DND-41 (cell line): ENCODE measurements at regions not wholly inside any gene's neighbourhood (a gene's known extent, or its start where the extent isn't known, plus 50 kb on each side); places are given as distances from the start of the nearest gene placed in this dataset.
"Not testable (repeated sequence)": the region's sequence is repeated elsewhere in the genome, so short reads cannot be mapped to it uniquely, and the experiment has no call there.

ENCODE experiments used
- ATAC-seq: fragments of 200-7000 bp; cut with Tn5 transposase; 3 replicates; pipeline ENCODE4 v1.9.1; 2021; ENCODE audit warnings: low read depth; ENCODE audit not compliant: insufficient read depth
- DNase-seq: peaks from one replicate; pipeline ENCODE4 v3.0.0-alpha.2; 2020
- H2AFZ ChIP-seq: 2 replicates; pipeline ENCODE4 v1.6.0; 2012; ENCODE audit warnings: low read depth, low read length
- H3K27ac ChIP-seq: 2 replicates; pipeline ENCODE4 v1.5.1; 2012; ENCODE audit warnings: low read length, inconsistent platforms
- H3K27me3 ChIP-seq: fragments of 200-600 bp; sonication (generic); 2 replicates; pipeline ENCODE4 v1.6.0; 2012; ENCODE audit warnings: low read length, mild to moderate bottlenecking, inconsistent platforms; ENCODE audit not compliant: insufficient read depth, poor library complexity
- H3K36me3 ChIP-seq: 2 replicates; pipeline ENCODE4 v1.5.1; 2012; ENCODE audit warnings: low read length, inconsistent platforms; ENCODE audit not compliant: insufficient read depth
- H3K4me1 ChIP-seq: 2 replicates; pipeline ENCODE4 v1.5.1; 2012; ENCODE audit warnings: mild to moderate bottlenecking, low read length; ENCODE audit not compliant: insufficient read depth
- H3K4me2 ChIP-seq: 2 replicates; pipeline ENCODE4 v1.6.0; 2012; ENCODE audit warnings: mild to moderate bottlenecking, moderate library complexity, low read length, inconsistent platforms; ENCODE audit not compliant: insufficient read depth
- H3K4me3 ChIP-seq, 2 experiments: fragments of 200-600 bp in 1 of 2; shearing (Covaris generic) in 1 of 2; 2 replicates each; pipeline ENCODE4 v1.5.1; 2012 to 2016; ENCODE audit warnings: inconsistent platforms in 2 of 2, low read length in 2 of 2, mild to moderate bottlenecking in 2 of 2, low read depth in 1 of 2, moderate library complexity in 1 of 2
- H3K79me2 ChIP-seq: 2 replicates; pipeline ENCODE4 v1.6.0; 2012; ENCODE audit warnings: low read length, inconsistent platforms; ENCODE audit not compliant: insufficient read depth
- H3K9ac ChIP-seq: 2 replicates; pipeline ENCODE4 v1.6.0; 2012; ENCODE audit warnings: low read depth, mild to moderate bottlenecking, inconsistent platforms, low read length, moderate library complexity
- H3K9me3 ChIP-seq: 2 replicates; pipeline ENCODE4 v1.5.1; 2012; ENCODE audit warnings: low read length, moderate library complexity, mild to moderate bottlenecking, inconsistent platforms; ENCODE audit not compliant: insufficient read depth, severe bottlenecking
- H4K20me1 ChIP-seq: 2 replicates; pipeline ENCODE4 v1.6.0; 2012; ENCODE audit warnings: low read length; ENCODE audit not compliant: insufficient read depth
- CTCF ChIP-seq: IDR thresholded peaks from 2 replicates; pipeline ENCODE4 v1.5.1; 2012; ENCODE audit warnings: borderline replicate concordance, low read length, moderate library complexity, mild to moderate bottlenecking; ENCODE audit not compliant: poor library complexity, severe bottlenecking; ENCODE audit errors: extremely low read depth
- EZH2 ChIP-seq: IDR thresholded peaks from 3 replicates; pipeline ENCODE4 v1.6.1; 2012; ENCODE audit warnings: borderline replicate concordance, low read depth, mild to moderate bottlenecking, moderate library complexity, low read length, inconsistent platforms; ENCODE audit not compliant: severe bottlenecking

GRCh38 chr1:55301912-55302311 lies 86.7 kb upstream of the USP24 start:
- Histone ChIP-seq H3K36me3 (no peaks in the 10 kb centered on the region), H3K9ac (no peak overlapping the region), H3K4me3 (no peak overlapping the region), H3K27ac (no peak overlapping the region), H3K4me1 (no peaks in the 10 kb centered on the region), H3K79me2 (no peaks in the 10 kb centered on the region), H2AFZ (no peak overlapping the region), H3K9me3 (no peaks in the 10 kb centered on the region), H3K4me2 (no peak overlapping the region), H3K27me3 (peaks cover 5% of the 10 kb centered on the region), H4K20me1 (no peaks in the 10 kb centered on the region)
- no peak for DNase-seq
- TF ChIP-seq CTCF, result no peak
- TF ChIP-seq EZH2, result no peak
- no peak for ATAC-seq

DNA sequence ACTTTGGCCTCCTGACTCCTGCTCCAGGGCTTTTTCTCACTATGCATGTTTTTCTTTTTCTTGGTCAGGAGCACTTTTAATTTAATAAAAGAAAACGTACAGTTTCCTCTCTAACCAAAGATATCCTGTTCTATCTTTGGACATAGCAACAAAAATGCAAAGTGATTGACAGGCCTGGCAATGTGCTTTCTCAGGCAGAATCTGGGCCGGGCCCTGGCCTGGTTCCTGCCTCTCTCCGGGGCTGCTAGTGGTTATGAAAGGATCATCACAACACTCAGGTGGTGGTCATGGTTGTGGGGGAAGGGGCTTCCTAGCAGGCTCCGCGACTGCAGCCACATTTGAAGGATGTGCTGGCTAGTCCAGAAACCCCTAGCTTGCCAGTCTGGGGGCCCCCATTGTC lies 85.8 kb upstream of the USP24 start:
- no peaks in the 10 kb centered on the region for H3K9me3 ChIP-seq
- peaks cover 5% of the 10 kb centered on the region for H3K27me3 ChIP-seq
- DNase-seq, result no peak
- H3K9ac ChIP-seq, result no peak overlapping the region
- H3K4me2 ChIP-seq, result no peak overlapping the region
- no peak overlapping the region for H3K27ac ChIP-seq
- ATAC-seq, result no peak
- no peaks in the 10 kb centered on the region for H4K20me1 ChIP-seq
- H3K36me3 ChIP-seq, result no peaks in the 10 kb centered on the region
- no peaks in the 10 kb centered on the region for H3K4me1 ChIP-seq
- H3K79me2 ChIP-seq, result no peaks in the 10 kb centered on the region
- H2AFZ ChIP-seq, result no peak overlapping the region
- no peak for TF ChIP-seq CTCF
- no peak for TF ChIP-seq EZH2
- H3K4me3 ChIP-seq, result no peak overlapping the region

DNA sequence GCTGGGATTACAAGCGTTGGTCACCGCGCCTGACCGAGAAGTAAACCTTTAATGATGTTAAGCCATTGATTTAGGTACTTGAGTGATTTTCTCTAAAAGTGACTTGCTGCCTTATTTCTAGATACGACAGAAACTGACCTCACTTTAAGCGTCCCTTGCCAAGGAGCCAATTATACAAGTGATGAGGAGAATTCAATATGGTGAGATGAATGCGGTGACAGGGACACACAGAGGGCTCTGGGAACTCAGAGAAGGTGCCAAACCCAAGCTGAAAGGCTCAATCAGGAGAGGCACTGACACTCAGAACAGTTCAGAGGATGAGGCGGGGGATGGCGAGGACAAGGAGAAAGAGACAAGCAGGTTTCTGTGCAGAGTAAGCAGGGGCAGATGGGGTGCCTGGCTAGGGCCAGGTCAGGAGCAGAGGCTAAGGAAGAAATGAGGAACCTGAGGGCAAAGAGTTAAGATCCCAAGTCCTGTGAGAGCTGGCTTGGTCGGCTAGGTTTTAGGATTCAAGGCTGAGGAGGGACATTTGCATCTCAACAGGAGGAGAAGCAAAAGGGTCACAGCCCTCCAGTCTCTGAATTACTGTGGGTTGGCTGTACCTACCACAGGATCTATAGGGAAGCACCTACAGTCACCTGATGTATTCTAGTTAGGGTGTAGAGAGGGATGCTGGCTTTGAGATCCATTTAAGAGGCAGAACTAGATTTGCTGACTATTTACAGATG lies 83.2 kb upstream of the USP24 start:
- TF ChIP-seq EZH2 (no peak), CTCF (no peak)
- Histone ChIP-seq H3K9ac (no peak overlapping the region), H3K9me3 (no peaks in the 10 kb centered on the region), H3K27ac (no peak overlapping the region), H2AFZ (no peak overlapping the region), H3K4me2 (no peak overlapping the region), H3K27me3 (no peaks in the 10 kb centered on the region), H4K20me1 (no peaks in the 10 kb centered on the region), H3K36me3 (no peaks in the 10 kb centered on the region), H3K79me2 (no peaks in the 10 kb centered on the region), H3K4me3 (no peak overlapping the region), H3K4me1 (no peaks in the 10 kb centered on the region)
- ATAC-seq (no peak), DNase-seq (no peak)

DNA sequence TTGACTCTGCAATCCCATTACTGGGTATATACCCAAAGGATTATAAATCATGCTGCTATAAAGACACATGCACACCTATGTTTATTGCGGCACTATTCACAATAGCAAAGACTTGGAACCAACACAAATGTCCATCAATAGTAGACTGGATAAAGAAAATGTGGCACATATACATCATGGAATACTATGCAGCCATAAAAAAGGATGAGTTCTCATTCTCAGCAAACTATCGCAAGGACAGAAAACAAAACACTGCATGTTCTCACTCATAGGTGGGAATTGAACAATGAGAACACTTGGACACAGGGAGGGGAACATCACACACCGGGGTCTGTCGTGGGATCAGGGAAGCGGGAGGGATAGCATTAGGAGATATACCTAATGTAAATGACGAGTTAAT lies 81.1 kb upstream of the USP24 start:
- not testable (repeated sequence) for H3K27me3 ChIP-seq, H3K27ac ChIP-seq, H3K4me2 ChIP-seq, H2AFZ ChIP-seq, H3K4me3 ChIP-seq, H3K79me2 ChIP-seq, ATAC-seq, H3K9me3 ChIP-seq, H4K20me1 ChIP-seq, H3K36me3 ChIP-seq, H3K9ac ChIP-seq, DNase-seq, H3K4me1 ChIP-seq
